GM12878 (cell line): ENCODE measurements at regions not wholly inside any gene's neighbourhood (a gene's known extent, or its start where the extent isn't known, plus 50 kb on each side); places are given as distances from the start of the nearest gene placed in this dataset.
A peak's percentile ranks its signal among the peaks of the same experiment; 100 is the strongest.
"Not testable (repeated sequence)": the region's sequence is repeated elsewhere in the genome, so short reads cannot be mapped to it uniquely, and the experiment has no call there.

Experiments
- ATAC-seq: fragments of 200-7000 bp; cut with Tn5 transposase; 3 replicates; pipeline ENCODE4 v1.9.1; 2020; ENCODE audit warnings: mild to moderate bottlenecking, moderate library complexity
- BruUV-seq: library from RNA; stranded (reverse); fragments of 400-500 nt; replicated peaks from 2 replicates; lab custom pipeline; 2021; lab: Mats Ljungman, UMichigan
- CTCF ChIA-PET: fragments of 300-600 bp; sonication (Branson Sonifier 250); formaldehyde crosslinking; extraction: SDS; loops from one replicate; lab custom pipeline; 2021; ENCODE audit warnings: inconsistent platforms; lab: Yijun Ruan, JAX
- POLR2A ChIA-PET: fragments of 350-600 bp; formaldehyde crosslinking; extraction: SDS; loops from one replicate; lab custom pipeline; 2021; ENCODE audit warnings: inconsistent platforms; lab: Charles Lee
- RAD21 ChIA-PET: fragments of 300-600 bp; sonication (Branson Sonifier 250); formaldehyde crosslinking; loops from one replicate; lab custom pipeline; 2023; ENCODE audit warnings: antibody characterized with exemption; ENCODE audit not compliant: unreplicated experiment; lab: Charles Lee
- SMC1A ChIA-PET: fragments of 300-600 bp; sonication (Branson Sonifier 250); formaldehyde crosslinking; loops from one replicate; lab custom pipeline; 2023; ENCODE audit not compliant: unreplicated experiment, uncharacterized antibody; lab: Charles Lee
- DNase-seq: peaks from one replicate; pipeline ENCODE4 v3.0.0-alpha.2; 2011; ENCODE audit warnings: low read depth, low spot score
- FAIRE-seq: peaks from 3 replicates; lab custom pipeline; 2011; peaks lifted over from hg19 to GRCh38; lab: Jason Lieb, UNC
- H2AFZ ChIP-seq: 2 replicates; pipeline ENCODE4 v1.6.0; 2011; ENCODE audit warnings: low read depth, low read length, control low read depth; ENCODE audit not compliant: control insufficient read depth
- H3K27ac ChIP-seq: 2 replicates; pipeline ENCODE4 v1.5.1; 2011; ENCODE audit warnings: control low read depth; ENCODE audit not compliant: control insufficient read depth, insufficient read depth
- H3K27me3 ChIP-seq, 2 experiments: replicated peaks in 1 of 2; 2 replicates each; pipeline versions ENCODE4 v1.6.0 to v1.6.1; 2011; ENCODE audit warnings: low read length in 1 of 2; ENCODE audit not compliant: control insufficient read depth in 2 of 2, insufficient read depth in 2 of 2
- H3K36me3 ChIP-seq, 2 experiments: 2 replicates each; pipeline ENCODE4 v1.5.1; 2011; ENCODE audit warnings: low read length in 1 of 2; ENCODE audit not compliant: control insufficient read depth in 2 of 2, insufficient read depth in 2 of 2
- H3K4me1 ChIP-seq: 2 replicates; pipeline ENCODE4 v1.6.1; 2011; ENCODE audit warnings: mild to moderate bottlenecking, low read length, moderate library complexity, mixed read lengths; ENCODE audit not compliant: control insufficient read depth, insufficient read depth
- H3K4me2 ChIP-seq: 2 replicates; pipeline ENCODE4 v1.6.0; 2011; ENCODE audit warnings: control low read depth; ENCODE audit not compliant: control insufficient read depth, insufficient read depth
- H3K4me3 ChIP-seq: fragments of 200-600 bp; sonication (generic); 2 replicates; pipeline ENCODE4 v1.5.1; 2016
- H3K79me2 ChIP-seq: 2 replicates; pipeline ENCODE4 v1.6.0; 2011; ENCODE audit warnings: low read length; ENCODE audit not compliant: control insufficient read depth, insufficient read depth
- H3K9ac ChIP-seq: 2 replicates; pipeline ENCODE4 v1.8.0; 2011; ENCODE audit warnings: low read length, control low read depth, mixed read lengths; ENCODE audit not compliant: control insufficient read depth, insufficient read depth
- H3K9me3 ChIP-seq: replicated peaks from 3 replicates; pipeline ENCODE4 v1.5.1; 2011; ENCODE audit warnings: mild to moderate bottlenecking, low read length; ENCODE audit not compliant: control insufficient read depth, insufficient read depth
- H4K20me1 ChIP-seq: 2 replicates; pipeline ENCODE4 v1.6.0; 2011; ENCODE audit not compliant: control insufficient read depth, insufficient read depth
- WGBS: methylation state at CpG from one replicate; pipeline ENCODE4 v1.1.6; 2016; ENCODE audit warnings: low lambda C conversion rate; ENCODE audit not compliant: insufficient replicate concordance, insufficient coverage; ENCODE audit errors: missing lambda C conversion rate; 5-methylcytosine and 5-hydroxymethylcytosine counted together
- in situ Hi-C: fragments of 300-500 bp; cut with MboI; formaldehyde crosslinking; loops from 9 replicates; pipeline ENCODE4 v1.14.3; 2018; ENCODE audit warnings: mixed read lengths
- intact Hi-C: fragments of 100-400 bp; cut with micrococcal nuclease; formaldehyde crosslinking; loops from one replicate; pipeline ENCODE4 v1.14.2; 2022; ENCODE audit not compliant: unreplicated experiment

DNA sequence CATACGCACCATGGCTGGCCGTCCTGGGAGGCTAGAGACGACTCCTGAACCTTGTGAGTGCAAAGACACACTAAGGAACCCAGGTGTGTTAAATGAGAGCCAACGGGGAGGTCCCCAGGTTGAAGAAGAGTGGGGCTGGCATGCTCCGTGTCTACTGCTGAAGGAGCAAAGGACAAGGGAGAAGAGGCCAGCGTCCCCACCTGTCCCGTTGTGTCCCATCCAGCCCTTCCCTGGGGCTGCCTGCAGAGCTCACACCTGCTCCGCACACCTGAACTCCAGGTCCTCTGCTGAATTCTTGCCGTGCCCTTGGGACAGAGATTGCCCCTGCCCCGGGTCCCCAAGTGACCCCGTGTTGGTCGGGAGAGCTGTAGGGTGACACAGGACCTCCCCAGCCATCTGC, 69.6 kb downstream of the PNMA6F start:
- DNase-seq, SMC1A ChIA-PET, H3K9me3 ChIP-seq, intact Hi-C loops, POLR2A ChIA-PET, H4K20me1 ChIP-seq, CTCF ChIA-PET, H3K27me3 ChIP-seq, H3K4me1 ChIP-seq, H3K4me2 ChIP-seq, FAIRE-seq, RAD21 ChIA-PET, H3K36me3 ChIP-seq, in situ Hi-C loops, H3K27ac ChIP-seq, BruUV-seq, H3K79me2 ChIP-seq, ATAC-seq, H3K9ac ChIP-seq, H2AFZ ChIP-seq, H3K4me3 ChIP-seq: not testable (repeated sequence)
- 39% methylated on average over 4 of the region's 12 CpGs for WGBS

DNA sequence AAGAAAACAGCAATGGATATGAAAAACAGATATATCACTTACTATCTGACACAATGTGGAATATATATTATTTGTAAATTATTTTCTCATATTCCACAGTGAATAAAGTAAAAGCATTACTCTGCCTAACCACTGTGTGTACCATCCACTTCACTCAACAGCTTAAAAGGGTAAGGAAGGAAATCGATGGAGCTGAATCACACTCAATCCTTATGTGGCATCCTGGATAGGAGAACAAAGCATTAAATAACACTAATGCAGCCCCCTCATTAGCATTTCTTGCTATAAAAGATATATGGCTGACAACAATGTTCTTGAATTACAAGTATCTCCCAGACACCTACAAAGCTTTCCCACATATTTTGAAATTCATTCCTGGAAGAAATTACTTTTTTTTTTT, 70.8 kb downstream of the PNMA6F start:
- H3K9me3 ChIP-seq, H3K4me2 ChIP-seq, H3K4me3 ChIP-seq, H3K27ac ChIP-seq, DNase-seq, in situ Hi-C loops, CTCF ChIA-PET, H3K36me3 ChIP-seq, H2AFZ ChIP-seq, H3K4me1 ChIP-seq, ATAC-seq, H4K20me1 ChIP-seq, H3K9ac ChIP-seq, SMC1A ChIA-PET, H3K79me2 ChIP-seq, H3K27me3 ChIP-seq, POLR2A ChIA-PET, RAD21 ChIA-PET, intact Hi-C loops, BruUV-seq: not testable (repeated sequence)
- FAIRE-seq = peak; percentile 87
- WGBS = 0% methylated on average over 1 of the region's 1 CpG
